ENCODE measurements at regions not wholly inside any gene's neighbourhood (a gene's known extent, or its start where the extent isn't known, plus 50 kb on each side); places are given as distances from the start of the nearest gene placed in this dataset.

DNA sequence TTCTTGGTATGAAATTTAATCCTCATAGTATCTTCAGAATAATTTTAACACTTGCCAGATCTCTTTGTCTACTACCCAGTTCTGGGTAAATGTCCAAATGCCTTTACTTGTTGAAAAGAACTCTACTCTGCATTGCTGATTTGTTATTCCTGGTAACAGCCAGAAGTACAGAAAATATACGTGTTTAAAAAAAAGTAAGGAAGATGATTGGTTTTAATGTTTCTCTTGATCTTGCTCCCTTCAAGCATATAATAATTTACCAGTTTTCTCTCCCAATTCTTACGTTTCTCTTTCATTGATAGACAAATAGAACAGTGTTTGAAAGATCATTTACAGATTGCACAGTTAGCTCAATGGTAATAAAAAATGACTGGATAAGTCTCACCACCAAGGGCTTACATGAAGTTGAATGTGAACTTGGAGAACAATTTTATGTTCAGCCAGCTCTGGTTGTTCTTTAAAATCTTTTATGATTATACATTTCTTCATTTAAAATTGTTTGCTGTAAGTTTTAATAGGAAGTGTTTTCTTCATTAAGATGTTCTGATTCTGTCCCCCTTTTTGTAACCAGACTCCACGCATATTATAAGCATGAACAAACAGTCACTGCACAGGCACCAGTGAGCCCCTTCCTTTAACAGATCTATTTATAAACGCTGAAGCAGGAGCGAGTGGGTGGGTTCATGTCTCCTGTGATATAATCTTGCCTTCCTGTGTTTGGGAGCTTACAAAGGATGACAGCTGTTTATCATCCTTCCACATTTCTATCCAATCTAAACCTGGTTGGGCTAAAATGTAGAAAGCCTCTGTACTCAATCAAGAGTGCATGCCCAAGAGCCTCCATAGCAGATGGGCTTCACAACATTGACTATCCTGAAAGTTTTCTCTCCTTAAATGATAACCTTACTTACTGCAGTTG is 299.5 kb downstream of the PRL start:
- DNase-seq (ENCODE audit: low read depth in 2 of 2) = no peak

DNA sequence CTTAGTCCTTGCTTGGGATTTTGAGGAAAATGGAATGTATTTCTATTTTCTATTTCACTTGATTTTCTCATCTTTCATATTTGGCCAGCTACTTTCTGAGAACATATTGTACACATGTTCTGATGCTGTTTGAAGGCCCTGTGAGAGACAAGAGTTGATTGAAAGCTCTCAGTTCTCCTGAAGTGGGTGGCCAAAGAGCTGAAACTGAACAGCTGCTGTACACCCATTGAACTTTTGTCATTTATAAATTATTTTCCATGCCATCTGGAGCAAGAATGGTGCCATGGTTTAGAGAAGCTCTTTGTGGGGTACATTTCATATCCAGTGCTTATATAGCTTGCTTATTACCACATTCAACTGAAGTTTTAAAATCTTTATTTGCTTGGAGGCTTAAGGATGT is 298.3 kb downstream of the PRL start:
- DNase-seq (ENCODE audit: low read depth in 2 of 2) = no peak

DNA sequence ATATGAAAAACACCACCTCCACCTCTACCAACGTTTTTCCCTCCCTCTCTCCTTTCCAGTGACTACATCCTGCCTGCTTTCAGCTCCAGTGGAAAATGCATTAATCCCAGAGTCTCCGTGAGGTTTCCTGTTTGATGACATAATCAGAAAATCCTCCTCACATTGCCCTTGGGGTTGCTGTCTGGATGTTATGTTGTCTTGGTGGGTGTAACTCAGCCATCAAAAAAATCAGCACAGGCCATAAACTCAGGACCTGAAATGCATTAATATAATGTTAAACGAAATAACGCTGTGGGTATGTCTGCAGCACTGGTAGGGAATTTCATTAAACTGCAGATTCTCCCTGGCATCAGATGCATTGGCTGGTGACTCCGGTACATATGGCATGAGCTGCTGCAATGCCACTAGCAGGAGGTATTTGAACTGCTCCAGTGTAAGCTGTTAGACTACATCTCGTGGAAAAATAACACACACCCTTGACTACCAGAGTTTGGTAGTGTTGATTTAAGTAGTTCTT is 297.8 kb downstream of the PRL start:
- DNase-seq (ENCODE audit: low read depth in 2 of 2) = no peak

DNA sequence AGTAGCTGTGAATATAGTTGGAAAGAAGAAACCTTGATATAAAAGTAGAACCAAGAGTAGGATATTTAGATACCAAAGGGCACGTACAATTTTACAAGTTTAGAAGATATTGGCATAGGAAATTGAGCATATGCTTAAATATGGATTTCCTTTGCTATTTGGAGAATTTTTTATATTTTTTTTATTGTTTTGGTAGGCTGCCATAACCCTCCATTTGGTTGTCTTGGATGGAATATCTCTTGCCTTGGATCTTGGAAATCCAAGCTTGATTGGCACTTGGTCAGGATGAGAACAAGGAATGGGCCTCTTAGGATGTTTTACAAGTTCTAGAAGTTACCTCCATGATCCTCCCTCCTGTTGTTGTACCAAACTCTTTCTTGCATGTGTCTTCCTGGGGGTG is 297.1 kb downstream of the PRL start:
- no peak for DNase-seq (ENCODE audit: low read depth in 2 of 2)

DNA sequence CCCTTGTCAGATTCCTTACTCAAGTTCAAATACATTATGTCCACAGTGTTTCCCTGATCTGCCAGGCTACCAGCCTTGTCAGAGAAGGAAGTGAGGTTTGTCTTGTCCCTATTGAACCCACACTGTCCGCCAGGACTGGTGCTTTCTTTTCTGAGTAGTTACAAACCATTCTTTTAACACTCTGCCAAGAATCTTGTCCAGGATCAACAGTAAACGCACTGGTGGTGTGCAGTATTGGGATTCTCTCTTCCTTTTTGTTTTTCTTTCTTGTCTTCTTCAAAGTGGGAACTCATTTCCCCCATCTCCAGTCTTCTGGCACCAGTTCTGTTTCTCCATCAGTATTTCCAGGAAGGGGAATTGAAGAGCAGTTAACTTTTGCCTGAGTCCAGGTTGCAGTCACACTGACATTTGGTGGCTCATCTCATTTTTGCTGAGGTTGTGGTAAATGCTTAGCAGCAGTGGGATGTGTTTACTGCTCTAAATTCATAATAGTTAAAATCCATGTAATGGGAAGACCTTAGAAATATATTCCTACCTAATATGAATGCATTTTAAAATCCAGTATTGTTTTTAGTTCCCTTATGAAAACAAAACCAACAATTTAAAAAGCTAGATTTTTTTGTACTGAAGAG is 295.3 kb downstream of the PRL start:
- DNase-seq (ENCODE audit: low read depth in 2 of 2) = no peak

DNA sequence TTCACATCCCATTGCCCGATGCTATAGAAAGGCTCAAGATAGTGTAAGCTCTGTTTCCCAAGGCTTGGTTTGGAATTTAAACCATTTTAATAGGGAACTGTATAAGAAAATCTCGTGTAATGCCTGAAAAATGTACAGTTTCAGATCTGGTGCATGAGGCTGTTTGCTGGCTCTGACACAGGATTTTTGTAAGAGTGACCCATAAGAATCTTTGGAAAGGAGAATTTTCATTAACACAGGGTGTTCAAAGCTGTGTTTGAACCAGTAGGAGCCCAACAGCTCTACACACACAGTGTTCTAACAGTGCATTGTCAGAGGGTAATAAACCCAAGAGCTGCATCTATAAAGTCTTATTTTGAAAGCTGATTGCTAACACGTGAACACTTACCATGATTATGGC is 293.5 kb downstream of the PRL start:
- no peak for DNase-seq (ENCODE audit: low read depth in 2 of 2)

DNA sequence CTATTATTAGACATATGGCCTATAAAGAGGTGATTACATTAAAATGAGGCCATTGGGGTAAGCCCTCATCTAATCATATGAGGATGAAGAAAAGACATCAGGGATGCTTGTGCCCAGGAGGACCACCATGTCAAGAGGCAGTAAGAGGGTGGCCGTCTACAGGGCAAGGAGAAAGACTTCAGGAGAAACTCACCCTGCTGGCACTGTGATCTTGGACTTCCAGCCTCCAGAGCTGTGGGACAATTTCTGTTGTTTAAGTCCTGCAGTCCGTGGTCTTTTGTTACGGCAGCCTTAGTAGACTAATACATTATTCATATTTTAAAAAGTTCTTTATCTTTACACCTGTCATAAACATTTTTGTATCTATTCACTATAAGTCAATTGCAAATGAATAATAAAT is 290.0 kb downstream of the PRL start:
- DNase-seq (ENCODE audit: low read depth in 2 of 2) = no peak

DNA sequence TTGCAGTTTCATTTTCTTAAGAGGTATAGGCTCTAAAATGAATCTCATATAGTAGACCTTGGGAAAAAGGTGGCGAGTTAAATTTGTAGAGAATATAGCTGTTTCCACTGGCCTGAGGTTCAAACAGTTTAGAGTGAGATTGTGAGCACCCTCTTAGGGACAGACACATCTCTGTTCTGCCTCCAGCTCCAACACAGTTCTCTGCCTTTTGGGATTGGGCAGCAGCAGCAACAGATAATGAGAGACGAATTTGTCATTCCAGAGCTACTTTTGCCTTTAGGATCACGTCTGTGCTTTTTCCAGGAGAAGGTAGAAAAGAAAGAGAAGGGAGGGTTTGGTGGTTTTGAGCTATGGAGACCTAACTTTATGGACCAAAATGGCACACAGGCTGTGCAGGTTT is 289.4 kb downstream of the PRL start:
- DNase-seq (ENCODE audit: low read depth in 2 of 2) = no peak

DNA sequence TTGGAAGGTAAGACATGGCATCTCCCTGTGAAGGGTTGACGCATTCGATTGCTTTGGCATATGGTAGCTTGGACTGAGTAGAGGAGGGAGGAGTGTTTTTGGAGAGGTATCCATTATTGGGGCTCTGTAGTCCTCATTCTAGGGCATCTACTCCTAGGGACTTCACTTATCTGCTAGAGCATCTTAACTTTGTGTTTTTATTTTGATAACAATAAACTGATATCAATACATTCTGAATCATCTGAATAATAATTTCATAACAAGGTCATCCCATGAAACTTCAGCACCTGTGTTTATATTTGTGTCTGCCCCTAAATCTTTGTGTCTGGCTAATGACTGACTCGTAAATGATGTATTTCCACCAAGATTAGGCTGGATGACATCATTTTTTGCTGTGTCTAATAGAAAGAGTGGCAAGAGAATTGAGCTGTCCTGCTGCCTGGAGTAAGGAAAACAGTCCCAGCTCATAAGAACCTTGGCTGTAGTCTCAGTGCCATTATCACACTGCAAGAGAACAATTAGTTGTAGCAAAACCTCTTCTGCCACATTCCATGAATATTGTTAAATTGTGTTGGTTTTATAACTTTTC is 288.5 kb downstream of the PRL start:
- DNase-seq (ENCODE audit: low read depth in 2 of 2) = no peak

DNA sequence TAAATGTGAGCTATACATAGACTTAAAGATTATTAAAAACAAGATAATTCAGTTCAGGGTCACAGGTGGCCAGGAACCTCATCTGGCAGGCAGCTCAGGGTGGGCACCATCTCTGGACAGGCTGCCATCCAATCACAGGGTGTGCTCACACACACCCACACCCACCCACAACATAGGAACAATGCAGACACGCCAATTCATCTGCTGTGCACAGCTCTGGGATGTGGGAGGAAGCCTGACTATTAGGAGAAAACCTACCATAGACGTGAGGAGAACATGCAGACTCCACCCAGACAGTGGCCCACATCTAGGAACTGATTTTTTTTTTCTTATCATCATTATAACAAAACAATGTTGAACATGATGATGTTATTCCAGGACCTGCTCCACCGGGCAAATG is 286.7 kb downstream of the PRL start:
- no peak for DNase-seq (ENCODE audit: low read depth in 2 of 2)

DNA sequence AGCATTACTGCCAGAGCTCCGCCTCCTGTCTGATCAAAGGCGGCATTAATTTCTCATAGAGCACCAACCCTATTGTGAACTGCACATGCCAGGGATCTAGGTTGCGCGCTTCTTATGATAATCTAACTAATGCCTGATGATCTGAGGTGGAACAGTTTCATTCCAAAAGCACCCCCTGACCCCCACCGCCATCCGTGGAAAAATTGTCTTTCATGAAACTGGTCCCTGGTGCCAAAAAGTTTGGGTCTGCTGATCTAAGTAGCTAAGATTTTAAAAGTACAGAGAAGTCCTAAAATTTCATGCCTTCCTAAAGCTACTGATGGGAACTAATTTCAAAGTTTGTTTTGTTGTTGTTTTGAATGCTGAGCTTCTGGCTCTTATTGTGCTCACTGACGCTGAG is 281.6 kb downstream of the PRL start:
- no peak for DNase-seq (ENCODE audit: low read depth in 2 of 2)

DNA sequence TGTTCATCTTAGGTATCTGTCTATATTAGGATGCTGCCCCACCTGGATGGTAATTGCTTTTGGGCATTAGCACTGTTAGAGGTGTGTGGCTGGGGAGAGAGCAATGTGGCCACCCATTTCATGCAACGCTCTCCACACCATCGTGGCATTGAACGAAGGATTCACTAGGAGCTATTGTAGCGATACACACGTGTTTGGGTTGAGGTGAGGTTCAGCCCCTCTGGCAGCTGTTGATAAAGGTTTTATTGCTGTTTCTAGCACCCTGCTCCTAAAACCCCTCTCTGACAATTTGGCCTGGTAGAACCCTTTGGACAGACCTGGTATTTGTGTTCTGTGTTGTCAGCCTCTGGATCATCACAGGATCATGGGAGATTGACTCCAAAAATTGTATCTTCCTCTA is 280.9 kb downstream of the PRL start:
- no peak for DNase-seq (ENCODE audit: low read depth in 2 of 2)

DNA sequence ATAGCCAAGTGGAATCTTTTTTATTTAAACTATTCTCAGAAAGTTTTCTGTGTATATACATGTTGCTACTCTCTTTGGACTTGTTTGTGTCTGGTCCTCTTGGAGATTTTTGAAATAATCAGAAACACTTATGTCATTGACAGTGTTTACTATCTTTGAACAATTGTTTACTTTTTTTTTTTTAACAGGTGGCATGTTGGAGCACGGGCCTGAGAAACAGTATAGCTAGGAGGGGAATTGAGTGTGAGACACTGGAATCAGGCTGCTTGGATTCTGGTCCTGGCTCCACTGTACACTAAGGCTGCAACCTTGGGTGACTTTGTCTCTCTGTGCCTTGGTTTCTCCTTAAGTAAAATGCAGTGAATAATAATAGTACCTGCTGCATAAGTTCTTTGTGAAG is 279.6 kb downstream of the PRL start:
- no peak for DNase-seq (ENCODE audit: low read depth in 2 of 2)

DNA sequence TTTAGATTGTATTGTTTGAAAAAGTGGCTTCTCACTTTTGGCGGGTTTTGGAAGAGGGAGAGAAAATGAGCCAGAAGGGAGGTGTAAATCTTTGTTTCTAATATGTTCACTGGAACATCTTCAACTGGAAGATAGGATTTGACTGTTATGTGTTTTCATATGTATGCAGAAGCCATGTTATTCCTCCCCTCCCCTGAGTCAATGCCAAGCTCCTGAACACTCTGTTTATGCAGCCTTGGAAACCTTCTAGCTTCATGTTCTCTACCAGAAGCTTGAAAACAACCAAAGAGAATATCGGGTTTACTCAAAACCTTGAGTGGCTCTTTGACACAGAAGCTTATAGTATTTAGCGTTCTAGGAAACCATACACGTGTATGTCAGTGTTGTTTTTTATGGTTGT is 279.1 kb downstream of the PRL start:
- no peak for DNase-seq (ENCODE audit: low read depth in 2 of 2)

DNA sequence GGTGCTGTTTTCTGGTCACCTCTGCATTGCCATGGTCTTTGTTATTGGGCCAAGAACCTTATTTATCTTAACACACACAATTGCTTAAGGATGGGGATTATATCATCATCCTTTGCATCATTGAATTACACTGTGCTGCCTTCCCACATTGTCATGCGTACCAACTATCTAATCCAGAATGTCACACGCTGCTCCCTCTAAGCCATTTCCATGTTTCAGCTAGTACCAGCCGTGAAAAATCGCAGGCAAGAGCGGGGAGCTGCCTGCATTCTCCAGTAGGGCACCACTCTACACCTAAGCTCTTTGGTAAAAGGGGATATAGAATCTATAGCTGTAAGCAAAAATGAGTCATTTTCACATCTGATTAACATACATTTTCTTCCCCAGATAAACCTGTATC is 277.0 kb downstream of the PRL start:
- DNase-seq (ENCODE audit: low read depth in 2 of 2) = no peak

DNA sequence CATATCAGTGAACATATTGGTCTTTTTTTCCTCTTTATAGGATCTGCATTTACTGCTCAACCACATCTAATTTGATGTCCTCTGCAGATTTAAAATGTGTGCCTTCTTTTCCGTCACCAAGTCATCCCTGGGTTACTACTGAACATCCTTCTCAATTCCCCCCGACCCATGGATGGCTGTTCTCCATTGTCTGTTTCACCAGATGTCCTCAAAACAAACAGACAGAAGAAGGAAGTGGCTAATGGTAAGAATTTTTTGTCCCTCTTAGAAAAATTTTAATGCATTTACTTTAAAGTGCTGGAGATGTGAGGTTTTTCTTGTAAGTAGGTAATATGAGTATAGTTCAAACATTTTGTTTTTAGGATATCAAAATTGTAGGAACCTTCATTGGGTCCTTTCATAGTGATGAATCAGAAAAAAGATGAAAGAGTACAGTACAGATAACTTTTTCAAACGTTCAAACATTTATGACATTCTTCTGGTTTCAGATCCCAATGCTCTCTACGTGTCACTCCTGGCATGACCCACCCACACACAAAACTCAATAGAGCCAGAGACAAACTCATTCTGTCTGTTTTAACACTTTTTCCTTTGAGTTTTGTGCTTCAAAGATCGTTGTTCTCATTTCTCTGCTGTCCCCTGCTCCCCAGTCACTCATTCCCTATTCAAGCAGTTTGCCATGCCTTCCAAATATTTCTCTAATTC is 276.4 kb downstream of the PRL start:
- DNase-seq (ENCODE audit: low read depth in 2 of 2) = no peak

DNA sequence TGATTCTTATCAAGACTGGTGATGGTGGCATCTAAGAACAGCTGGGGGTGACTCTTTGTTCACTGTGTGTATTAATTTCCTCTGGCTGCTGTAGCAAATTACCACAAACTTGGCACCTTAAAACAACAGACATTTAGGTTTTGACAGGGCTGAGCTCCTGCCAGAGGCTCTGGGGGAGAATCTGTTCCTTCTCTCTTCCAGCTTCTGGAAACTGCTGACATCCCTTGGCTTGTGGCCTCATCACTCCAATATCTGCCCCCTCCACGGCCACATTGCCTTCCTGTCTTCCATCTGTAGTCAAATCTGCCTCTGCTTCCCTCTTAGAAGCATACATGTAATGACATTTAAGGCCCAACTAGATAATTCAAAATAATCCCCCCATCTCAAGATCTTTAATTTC is 274.9 kb downstream of the PRL start:
- DNase-seq (ENCODE audit: low read depth in 2 of 2) = no peak

DNA sequence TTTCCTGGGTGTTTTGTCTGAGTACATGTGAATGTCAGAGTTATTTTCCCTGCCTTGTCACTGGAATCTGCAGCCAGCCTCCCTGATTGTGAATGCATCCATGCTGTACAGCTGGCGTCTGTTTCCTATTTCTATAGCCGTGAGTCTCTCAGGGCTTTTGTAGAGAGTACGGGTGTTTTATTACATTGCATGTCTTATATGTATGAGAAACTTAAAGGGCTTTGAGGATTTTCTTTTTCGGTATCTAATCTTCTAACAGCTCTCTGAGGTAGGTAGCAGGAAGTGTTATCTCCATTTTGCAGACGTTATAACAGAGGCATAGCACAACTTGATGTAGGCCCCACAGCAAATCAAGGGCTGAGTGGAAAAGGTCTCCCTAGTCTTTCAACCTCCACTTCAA is 272.9 kb downstream of the PRL start:
- no peak for DNase-seq (ENCODE audit: low read depth in 2 of 2)

DNA sequence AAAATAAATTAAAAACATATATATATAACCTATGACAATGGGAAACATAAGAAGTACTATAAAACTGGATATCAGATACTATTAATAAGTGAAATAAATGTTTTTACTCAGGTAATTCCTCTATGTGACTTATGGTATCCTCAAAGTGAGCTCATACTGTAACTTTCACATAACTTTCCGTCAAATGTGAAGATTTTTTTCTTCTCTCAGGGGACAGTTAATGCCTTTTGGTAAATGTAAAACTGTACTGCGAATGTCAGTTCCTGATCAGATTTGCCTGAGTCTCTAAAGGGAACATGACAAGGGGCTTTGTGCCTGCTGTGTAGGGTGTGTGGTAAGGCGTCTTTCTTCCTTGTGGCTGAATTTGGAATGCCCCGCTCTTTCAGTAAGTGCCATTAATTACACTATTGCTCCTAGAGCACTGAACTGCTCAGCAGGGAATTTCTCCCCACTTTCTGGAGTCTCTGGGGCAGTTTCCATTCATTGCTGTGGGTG is 271.8 kb downstream of the PRL start:
- no peak for DNase-seq (ENCODE audit: low read depth in 2 of 2)

DNA sequence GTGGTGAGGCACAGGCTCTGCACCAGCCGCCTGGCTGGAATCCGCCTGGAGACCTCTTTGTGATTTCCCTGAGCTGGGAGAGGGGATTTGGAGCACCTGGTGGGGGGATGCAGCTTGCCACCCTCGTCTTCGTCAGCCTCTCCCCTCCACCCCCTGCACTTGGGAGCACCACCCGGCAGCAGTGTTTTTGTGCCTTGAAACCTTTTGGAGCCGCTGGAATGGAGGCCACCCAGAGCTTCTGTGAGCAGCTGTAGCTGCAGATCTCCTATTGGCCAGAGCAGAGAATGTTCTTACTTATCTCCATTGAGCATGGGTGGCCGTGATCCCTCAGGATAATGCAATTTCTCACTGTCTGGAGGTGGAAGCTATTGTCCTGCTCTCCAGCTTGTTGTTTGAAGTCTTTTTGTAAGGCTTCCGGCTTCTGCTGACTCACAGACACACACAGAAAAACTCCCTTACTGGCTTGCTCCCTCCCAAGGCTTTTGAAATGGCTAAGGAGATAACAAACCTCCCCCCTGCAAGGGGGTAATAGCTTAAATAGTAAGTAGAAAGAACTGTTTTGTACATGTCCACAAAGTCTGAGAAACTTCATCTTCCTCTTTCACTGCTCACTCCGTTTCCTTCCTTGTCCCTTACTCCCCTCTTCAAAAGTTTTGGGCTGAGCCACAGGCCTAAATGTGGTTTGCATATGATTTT is 271.2 kb downstream of the PRL start:
- DNase-seq (ENCODE audit: low read depth in 2 of 2) = no peak

DNA sequence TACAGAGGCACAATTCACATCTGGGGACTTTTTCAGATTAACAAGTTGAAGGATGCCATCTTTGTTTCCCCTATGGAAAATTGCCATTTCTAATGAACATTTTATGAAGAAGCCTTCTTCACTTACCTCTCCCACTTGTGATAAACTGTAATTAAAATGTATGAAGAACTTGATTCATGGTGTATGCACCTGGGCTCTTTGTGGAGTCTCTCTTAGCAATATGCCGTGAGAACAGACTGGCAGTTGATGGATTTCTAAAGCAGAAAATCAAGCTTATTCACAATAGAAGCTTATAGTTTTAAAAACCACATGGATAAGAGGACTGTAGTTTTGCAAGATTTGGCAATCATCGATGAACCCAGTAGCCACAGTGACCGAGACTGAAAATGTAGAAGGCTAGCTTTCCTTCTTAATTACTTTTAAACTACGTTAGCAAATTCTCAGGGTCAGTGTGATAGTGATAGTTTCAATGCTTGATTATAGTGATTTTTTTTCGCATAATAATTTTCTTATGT is 270.6 kb downstream of the PRL start:
- no peak for DNase-seq (ENCODE audit: low read depth in 2 of 2)
